ENCODE measurements at regions not wholly inside any gene's neighbourhood (a gene's known extent, or its start where the extent isn't known, plus 50 kb on each side); places are given as distances from the start of the nearest gene placed in this dataset.

DNA sequence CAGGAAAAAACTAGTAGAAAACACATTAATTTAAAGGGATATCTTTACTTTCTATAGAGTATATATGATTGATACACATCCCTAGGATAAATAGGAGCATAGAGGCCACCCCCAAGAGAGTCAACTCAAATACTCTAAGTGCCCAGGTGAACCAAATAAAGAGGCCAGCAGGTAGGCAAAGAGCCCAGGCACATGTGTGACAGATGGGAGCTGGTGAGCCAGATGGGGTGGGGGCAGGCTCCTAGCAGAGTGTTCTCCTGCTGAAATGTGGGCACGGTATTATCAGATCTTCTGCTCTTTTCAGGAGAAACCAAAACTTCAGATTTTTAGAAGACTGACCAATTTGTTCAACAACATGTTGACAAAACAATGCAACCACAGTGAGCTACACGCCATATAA lies 333.4 kb upstream of the PKN2 start:
- TF ChIP-seq, protein P1, sequence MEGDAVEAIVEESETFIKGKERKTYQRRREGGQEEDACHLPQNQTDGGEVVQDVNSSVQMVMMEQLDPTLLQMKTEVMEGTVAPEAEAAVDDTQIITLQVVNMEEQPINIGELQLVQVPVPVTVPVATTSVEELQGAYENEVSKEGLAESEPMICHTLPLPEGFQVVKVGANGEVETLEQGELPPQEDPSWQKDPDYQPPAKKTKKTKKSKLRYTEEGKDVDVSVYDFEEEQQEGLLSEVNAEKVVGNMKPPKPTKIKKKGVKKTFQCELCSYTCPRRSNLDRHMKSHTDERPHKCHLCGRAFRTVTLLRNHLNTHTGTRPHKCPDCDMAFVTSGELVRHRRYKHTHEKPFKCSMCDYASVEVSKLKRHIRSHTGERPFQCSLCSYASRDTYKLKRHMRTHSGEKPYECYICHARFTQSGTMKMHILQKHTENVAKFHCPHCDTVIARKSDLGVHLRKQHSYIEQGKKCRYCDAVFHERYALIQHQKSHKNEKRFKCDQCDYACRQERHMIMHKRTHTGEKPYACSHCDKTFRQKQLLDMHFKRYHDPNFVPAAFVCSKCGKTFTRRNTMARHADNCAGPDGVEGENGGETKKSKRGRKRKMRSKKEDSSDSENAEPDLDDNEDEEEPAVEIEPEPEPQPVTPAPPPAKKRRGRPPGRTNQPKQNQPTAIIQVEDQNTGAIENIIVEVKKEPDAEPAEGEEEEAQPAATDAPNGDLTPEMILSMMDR (IDR thresholded peaks at IDR 0.05; ENCODE audit: insufficient read depth, low read length): no peak
- TF ChIP-seq POLR2AphosphoS5 (IDR thresholded peaks at IDR 0.05; ENCODE audit: low read depth): no peak
- TF ChIP-seq, protein P2, sequence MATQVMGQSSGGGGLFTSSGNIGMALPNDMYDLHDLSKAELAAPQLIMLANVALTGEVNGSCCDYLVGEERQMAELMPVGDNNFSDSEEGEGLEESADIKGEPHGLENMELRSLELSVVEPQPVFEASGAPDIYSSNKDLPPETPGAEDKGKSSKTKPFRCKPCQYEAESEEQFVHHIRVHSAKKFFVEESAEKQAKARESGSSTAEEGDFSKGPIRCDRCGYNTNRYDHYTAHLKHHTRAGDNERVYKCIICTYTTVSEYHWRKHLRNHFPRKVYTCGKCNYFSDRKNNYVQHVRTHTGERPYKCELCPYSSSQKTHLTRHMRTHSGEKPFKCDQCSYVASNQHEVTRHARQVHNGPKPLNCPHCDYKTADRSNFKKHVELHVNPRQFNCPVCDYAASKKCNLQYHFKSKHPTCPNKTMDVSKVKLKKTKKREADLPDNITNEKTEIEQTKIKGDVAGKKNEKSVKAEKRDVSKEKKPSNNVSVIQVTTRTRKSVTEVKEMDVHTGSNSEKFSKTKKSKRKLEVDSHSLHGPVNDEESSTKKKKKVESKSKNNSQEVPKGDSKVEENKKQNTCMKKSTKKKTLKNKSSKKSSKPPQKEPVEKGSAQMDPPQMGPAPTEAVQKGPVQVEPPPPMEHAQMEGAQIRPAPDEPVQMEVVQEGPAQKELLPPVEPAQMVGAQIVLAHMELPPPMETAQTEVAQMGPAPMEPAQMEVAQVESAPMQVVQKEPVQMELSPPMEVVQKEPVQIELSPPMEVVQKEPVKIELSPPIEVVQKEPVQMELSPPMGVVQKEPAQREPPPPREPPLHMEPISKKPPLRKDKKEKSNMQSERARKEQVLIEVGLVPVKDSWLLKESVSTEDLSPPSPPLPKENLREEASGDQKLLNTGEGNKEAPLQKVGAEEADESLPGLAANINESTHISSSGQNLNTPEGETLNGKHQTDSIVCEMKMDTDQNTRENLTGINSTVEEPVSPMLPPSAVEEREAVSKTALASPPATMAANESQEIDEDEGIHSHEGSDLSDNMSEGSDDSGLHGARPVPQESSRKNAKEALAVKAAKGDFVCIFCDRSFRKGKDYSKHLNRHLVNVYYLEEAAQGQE (IDR thresholded peaks at IDR 0.05; ENCODE audit: insufficient replicate concordance, low read depth): no peak

Measured in HL-60 (cell line).